ENCODE measurements at regions not wholly inside any gene's neighbourhood (a gene's known extent, or its start where the extent isn't known, plus 50 kb on each side); places are given as distances from the start of the nearest gene placed in this dataset.

DNA sequence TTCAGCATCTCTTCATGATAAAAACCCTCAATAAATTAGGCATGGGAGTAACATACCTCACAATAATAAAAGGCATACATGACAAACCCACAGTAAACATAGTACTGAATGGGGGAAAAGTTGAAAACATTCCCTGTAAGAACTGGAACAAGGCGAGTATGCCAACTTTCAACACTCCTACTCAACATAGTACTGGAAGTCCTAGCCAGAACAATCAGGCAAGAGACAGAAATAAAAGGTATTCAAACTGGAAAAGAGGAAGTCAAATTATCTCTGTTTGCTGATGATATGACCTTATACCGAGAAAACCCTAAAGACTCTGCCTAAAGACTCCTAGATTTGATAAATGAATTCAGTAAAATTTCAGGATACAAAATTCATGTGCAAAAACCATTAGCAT, 167.6 kb downstream of the TMEM38B start:
- no peak for DNase-seq (ENCODE audit: extremely low read depth, low read depth)
- TF ChIP-seq, protein P1, sequence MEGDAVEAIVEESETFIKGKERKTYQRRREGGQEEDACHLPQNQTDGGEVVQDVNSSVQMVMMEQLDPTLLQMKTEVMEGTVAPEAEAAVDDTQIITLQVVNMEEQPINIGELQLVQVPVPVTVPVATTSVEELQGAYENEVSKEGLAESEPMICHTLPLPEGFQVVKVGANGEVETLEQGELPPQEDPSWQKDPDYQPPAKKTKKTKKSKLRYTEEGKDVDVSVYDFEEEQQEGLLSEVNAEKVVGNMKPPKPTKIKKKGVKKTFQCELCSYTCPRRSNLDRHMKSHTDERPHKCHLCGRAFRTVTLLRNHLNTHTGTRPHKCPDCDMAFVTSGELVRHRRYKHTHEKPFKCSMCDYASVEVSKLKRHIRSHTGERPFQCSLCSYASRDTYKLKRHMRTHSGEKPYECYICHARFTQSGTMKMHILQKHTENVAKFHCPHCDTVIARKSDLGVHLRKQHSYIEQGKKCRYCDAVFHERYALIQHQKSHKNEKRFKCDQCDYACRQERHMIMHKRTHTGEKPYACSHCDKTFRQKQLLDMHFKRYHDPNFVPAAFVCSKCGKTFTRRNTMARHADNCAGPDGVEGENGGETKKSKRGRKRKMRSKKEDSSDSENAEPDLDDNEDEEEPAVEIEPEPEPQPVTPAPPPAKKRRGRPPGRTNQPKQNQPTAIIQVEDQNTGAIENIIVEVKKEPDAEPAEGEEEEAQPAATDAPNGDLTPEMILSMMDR (IDR thresholded peaks at IDR 0.05; ENCODE audit: low read depth, low read length): no peak

DNA sequence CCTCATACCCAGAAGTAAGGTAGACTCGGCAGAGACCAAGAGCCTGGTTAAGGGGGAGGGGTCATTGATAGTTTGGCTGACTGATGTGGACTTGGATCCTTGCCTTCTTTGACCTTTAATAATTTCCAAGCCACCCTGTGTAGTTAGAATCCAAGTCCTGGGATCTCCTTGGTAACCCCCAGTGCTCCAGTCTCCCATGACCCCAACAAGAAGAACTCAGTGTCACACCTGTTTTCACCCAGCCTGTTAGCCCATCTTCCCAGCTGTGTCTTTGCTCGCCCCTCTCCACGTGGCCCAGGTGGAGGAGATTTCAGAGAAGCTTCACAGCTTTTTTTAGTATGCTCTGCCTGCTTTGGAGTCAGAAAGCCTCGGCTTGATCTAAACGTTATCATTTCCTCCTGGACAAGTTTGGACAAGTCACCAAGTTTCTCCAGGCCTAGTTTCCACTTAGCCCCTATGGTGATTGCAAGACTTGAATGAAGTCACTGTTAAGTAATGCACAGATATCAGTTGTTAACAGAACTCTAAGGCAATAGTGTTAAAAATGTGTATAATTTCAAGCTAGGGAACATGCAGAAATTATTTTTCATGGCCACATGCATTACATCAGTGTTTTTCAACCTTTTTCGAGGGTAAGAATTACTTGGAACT, 170.0 kb downstream of the TMEM38B start:
- DNase-seq (ENCODE audit: extremely low read depth, low read depth): no peak
- TF ChIP-seq, protein P1 (IDR thresholded peaks at IDR 0.05; ENCODE audit: low read depth, low read length): no peak

DNA sequence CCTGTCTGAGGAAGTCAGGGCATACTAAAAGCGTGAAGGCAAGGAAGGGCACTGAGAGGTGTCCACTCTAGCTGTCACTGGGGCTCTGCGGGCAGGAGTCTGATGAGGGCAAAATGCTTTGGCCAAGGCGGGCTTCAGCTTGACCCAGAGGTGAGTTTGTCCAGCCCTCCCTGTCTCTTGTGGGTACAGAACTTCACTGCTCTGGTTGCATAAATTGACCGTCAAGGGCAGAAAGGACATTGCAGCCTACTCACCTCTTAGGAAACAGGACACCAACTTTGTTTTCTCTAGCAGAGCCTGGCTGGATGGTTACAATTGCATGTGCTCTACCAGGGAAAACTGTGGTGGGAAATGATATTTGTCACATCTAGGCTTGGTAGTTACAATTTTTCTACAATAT, 170.9 kb downstream of the TMEM38B start:
- DNase-seq (ENCODE audit: extremely low read depth, low read depth): no peak
- TF ChIP-seq, protein P1 (IDR thresholded peaks at IDR 0.05; ENCODE audit: low read depth, low read length): no peak

DNA sequence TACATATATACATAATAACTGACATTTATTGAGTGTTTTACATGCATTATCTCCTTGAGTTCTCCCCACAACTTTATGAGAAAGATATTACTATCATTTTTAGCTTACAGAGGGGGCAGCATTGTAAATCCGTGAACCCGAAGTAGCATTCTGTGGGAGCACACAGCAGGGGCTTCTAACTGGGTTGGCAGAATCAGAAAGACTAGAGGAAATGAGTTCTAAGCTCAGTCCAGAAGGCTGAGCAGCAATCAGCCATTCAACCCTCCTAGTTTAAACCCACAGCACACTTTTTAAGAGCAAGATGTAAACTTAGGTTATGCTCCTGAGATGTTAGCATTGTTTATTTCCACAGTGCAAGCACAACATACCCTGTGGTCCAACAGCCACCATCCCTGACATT, 177.2 kb downstream of the TMEM38B start:
- TF ChIP-seq, protein P1 (IDR thresholded peaks at IDR 0.05; ENCODE audit: low read depth, low read length): no peak

DNA sequence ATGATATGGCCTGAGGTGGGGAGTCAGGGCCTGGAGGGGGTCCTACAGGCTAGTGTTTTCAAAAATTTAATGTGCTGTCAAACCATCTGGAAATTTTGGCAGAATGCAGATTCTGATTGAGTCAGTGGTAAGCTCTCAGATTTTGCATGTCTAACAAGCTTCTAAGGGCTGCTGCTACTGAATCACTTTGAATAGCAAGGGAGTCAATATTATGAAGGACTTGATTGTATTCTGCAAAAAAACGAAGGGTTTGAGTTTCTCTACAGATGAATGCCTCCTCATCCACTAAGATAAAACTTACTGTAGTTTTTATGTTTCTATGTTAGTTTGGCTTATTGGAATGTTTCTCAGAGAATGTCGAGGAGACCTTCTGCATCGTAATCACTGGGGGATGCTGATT, 179.5 kb downstream of the TMEM38B start:
- DNase-seq (ENCODE audit: extremely low read depth, low read depth): no peak
- TF ChIP-seq, protein P1 (IDR thresholded peaks at IDR 0.05; ENCODE audit: low read depth, low read length): no peak

More for the DNA sequence above, 177.2 kb downstream of the TMEM38B start:
- no peak for DNase-seq (ENCODE audit: extremely low read depth, low read depth)

DNA sequence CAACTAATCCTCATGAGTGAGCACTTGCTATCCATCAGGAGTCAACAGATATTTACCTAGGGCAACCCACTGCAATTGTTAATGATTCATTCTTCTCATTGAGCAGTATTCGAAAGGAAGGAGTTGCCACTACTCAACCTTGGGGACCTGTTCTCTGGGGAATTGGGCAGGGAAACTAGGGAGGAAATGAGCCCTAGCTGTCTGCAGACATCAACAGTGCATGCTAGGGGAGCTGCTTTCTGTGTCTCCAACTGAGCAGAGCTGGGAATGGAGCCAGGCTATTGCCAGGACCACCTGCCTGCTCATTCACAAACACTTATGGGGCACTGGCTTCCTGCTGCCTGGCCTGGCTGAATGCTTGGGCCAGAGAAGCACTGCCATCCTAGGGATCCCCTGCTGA, 183.4 kb downstream of the TMEM38B start:
- TF ChIP-seq, protein P1 (IDR thresholded peaks at IDR 0.05; ENCODE audit: low read depth, low read length): no peak
- no peak for DNase-seq (ENCODE audit: extremely low read depth, low read depth)

DNA sequence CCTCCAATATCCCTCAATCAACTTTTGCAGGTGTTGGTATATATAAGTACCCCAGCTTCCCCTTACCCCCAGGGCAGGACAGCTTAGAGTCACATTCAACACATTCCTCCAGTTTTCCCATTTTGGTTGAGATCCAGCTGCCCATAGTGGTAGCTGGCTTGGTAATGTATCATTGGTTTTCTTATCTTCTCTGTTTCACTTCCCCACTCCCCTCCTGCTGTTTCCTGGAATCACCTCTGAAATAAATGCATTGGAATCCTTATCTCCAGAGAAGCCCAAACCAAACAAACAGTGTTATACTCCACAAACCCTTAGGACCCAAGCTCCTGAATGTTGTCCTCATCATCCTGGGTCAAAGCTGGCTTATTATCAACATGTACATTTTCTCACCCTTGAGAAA, 184.8 kb downstream of the TMEM38B start:
- TF ChIP-seq, protein P1 (IDR thresholded peaks at IDR 0.05; ENCODE audit: low read depth, low read length): no peak
- DNase-seq (ENCODE audit: extremely low read depth, low read depth): no peak
